A673 (cell line): ENCODE measurements at regions not wholly inside any gene's neighbourhood (a gene's known extent, or its start where the extent isn't known, plus 50 kb on each side); places are given as distances from the start of the nearest gene placed in this dataset.

ENCODE experiments used
- BruUV-seq: library from RNA; stranded (reverse); fragments of 400-500 nt; replicated peaks from 2 replicates; lab custom pipeline; 2021; lab: Mats Ljungman, UMichigan
- CTCF ChIA-PET: fragments of 300-600 bp; sonication (Branson Sonifier 250); formaldehyde crosslinking; loops from one replicate; lab custom pipeline; 2022; ENCODE audit warnings: antibody characterized with exemption; lab: Charles Lee
- POLR2A ChIA-PET: fragments of 300-600 bp; sonication (Branson Sonifier 250); formaldehyde crosslinking; loops from one replicate; lab custom pipeline; 2022; ENCODE audit warnings: antibody characterized with exemption; ENCODE audit not compliant: low non-redundant PET; lab: Charles Lee
- DNase-seq: peaks from one replicate; pipeline ENCODE4 v3.0.0-alpha.2; 2015; ENCODE audit warnings: low spot score
- H3K27ac ChIP-seq: fragments of 200-600 bp; sonication (generic); 2 replicates; pipeline ENCODE4 v1.5.1; 2016; ENCODE audit warnings: mixed run types, low read depth, mild to moderate bottlenecking, mixed read lengths, antibody characterized with exemption, low read length; ENCODE audit not compliant: poor library complexity, severe bottlenecking
- H3K27me3 ChIP-seq: fragments of 200-600 bp; sonication (generic); replicated peaks from 2 replicates; pipeline ENCODE4 v1.6.1; 2017; ENCODE audit warnings: mixed run types, low read depth, mild to moderate bottlenecking, mixed read lengths, antibody characterized with exemption, low read length; ENCODE audit not compliant: insufficient read depth, poor library complexity
- H3K36me3 ChIP-seq: fragments of 200-600 bp; sonication (generic); 2 replicates; pipeline ENCODE4 v1.6.1; 2016; ENCODE audit warnings: mixed run types, mild to moderate bottlenecking, mixed read lengths, antibody characterized with exemption, low read length; ENCODE audit not compliant: insufficient read depth, poor library complexity, severe bottlenecking
- H3K4me1 ChIP-seq: fragments of 200-600 bp; sonication (generic); 2 replicates; pipeline ENCODE4 v1.6.1; 2017; ENCODE audit warnings: mixed run types, mild to moderate bottlenecking, mixed read lengths, antibody characterized with exemption, low read length; ENCODE audit not compliant: insufficient read depth, poor library complexity, severe bottlenecking
- H3K4me3 ChIP-seq: fragments of 200-600 bp; sonication (generic); 2 replicates; pipeline ENCODE4 v1.5.1; 2016; ENCODE audit warnings: low read depth, mixed run types, mild to moderate bottlenecking, mixed read lengths, low read length; ENCODE audit not compliant: poor library complexity, severe bottlenecking
- H3K9me3 ChIP-seq: fragments of 200-600 bp; sonication (generic); 2 replicates; pipeline ENCODE4 v1.6.1; 2016; ENCODE audit warnings: mixed run types, low read depth, mild to moderate bottlenecking, mixed read lengths, antibody characterized with exemption, low read length; ENCODE audit not compliant: poor library complexity, severe bottlenecking
- EZH2 ChIP-seq: fragments of 200-600 bp; sonication (generic); IDR thresholded peaks from 2 replicates; pipeline ENCODE4 v1.6.1; 2017; ENCODE audit warnings: borderline replicate concordance, low read depth, mild to moderate bottlenecking, mixed read lengths, antibody characterized with exemption, low read length; ENCODE audit not compliant: poor library complexity, severe bottlenecking
- intact Hi-C: fragments of 100-400 bp; cut with micrococcal nuclease; formaldehyde crosslinking; loops from one replicate; pipeline ENCODE4 v1.10.0; 2022; ENCODE audit not compliant: unreplicated experiment
- TF ChIP-seq, protein P1 (sequence below): fragments of 300-800, 200-600 bp; sonication (generic); conservative IDR thresholded peaks from 2 replicates; pipeline ENCODE4 v1.5.1; 2017; ENCODE audit warnings: low read depth, mild to moderate bottlenecking, antibody characterized with exemption, low read length, moderate library complexity, mixed read lengths

DNA sequence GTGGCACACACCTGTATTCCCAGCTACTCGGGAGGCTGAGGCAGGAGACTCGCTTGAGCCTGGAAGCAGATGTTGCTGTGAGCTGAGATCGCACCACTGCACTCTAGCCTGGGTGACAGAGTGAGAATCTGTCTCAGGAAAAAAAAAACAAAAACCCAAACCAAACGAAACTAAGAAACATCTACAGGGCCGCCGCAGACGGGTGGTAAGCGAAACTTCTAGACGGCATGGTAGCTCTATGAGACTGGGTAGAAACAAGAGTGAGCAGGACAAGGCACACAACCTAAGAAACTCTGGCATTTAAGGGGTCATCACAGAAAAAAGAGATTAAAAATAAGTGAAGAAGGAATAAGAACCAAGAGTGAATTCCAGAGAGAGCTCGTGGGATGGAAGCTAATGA is 454.8 kb upstream of the KLF4 start:
- no TSS peak for BruUV-seq
- TF ChIP-seq, protein P1, sequence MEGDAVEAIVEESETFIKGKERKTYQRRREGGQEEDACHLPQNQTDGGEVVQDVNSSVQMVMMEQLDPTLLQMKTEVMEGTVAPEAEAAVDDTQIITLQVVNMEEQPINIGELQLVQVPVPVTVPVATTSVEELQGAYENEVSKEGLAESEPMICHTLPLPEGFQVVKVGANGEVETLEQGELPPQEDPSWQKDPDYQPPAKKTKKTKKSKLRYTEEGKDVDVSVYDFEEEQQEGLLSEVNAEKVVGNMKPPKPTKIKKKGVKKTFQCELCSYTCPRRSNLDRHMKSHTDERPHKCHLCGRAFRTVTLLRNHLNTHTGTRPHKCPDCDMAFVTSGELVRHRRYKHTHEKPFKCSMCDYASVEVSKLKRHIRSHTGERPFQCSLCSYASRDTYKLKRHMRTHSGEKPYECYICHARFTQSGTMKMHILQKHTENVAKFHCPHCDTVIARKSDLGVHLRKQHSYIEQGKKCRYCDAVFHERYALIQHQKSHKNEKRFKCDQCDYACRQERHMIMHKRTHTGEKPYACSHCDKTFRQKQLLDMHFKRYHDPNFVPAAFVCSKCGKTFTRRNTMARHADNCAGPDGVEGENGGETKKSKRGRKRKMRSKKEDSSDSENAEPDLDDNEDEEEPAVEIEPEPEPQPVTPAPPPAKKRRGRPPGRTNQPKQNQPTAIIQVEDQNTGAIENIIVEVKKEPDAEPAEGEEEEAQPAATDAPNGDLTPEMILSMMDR = no peak
- no peak for TF ChIP-seq EZH2
- ChIA-PET POLR2A (no interaction called here), CTCF (no interaction called here)
- DNase-seq = no peak
- Histone ChIP-seq H3K27ac (no peak overlapping the region), H3K9me3 (peaks cover 9% of the 10 kb centered on the region), H3K4me3 (no peak overlapping the region), H3K4me1 (no peaks in the 10 kb centered on the region), H3K36me3 (no peaks in the 10 kb centered on the region), H3K27me3 (no peaks in the 10 kb centered on the region)
- intact Hi-C loops = no loop called here

GRCh38 chr9:107943901-107944300 is 454.3 kb upstream of the KLF4 start:
- BruUV-seq = no TSS peak
- peaks cover 9% of the 10 kb centered on the region for H3K9me3 ChIP-seq
- intact Hi-C loops = no loop called here
- no peaks in the 10 kb centered on the region for H3K4me1 ChIP-seq
- no peak overlapping the region for H3K4me3 ChIP-seq
- H3K27me3 ChIP-seq = no peaks in the 10 kb centered on the region
- ChIA-PET POLR2A (no interaction called here), CTCF (no interaction called here)
- H3K36me3 ChIP-seq = no peaks in the 10 kb centered on the region
- TF ChIP-seq, protein P1 = no peak
- no peak for TF ChIP-seq EZH2
- no peak overlapping the region for H3K27ac ChIP-seq
- DNase-seq = no peak

DNA sequence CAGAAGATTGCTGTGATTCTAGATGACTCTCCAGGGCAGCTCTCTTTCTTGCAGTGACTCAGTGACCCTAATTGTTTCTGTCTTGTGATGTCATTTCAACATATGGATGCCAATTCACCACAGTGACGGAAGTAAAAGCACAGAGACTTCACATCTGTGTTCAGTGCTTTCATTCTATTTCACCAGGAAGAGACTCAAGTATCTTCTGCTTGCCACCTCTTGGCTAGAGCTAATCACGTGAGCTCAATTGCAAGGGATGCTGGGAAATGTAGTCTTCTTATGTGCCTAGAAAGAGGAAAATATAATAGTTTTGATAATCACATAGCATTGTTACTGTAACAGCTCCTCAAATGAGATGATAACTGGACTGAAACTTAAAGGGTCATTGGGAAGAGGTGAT is 453.3 kb upstream of the KLF4 start:
- ChIA-PET POLR2A (no interaction called here), CTCF (interaction anchor here (0.6 kb wide), 1 partner anchor 9 kb away, joined by 9 read pairs; no protein-coding TSS in a partner anchor)
- H3K36me3 ChIP-seq = no peaks in the 10 kb centered on the region
- intact Hi-C loops = no loop called here
- no peak overlapping the region for H3K27ac ChIP-seq
- H3K27me3 ChIP-seq = no peaks in the 10 kb centered on the region
- H3K4me3 ChIP-seq = no peak overlapping the region
- no peak for TF ChIP-seq EZH2
- TF ChIP-seq, protein P1 = no peak
- no peaks in the 10 kb centered on the region for H3K4me1 ChIP-seq
- peaks cover 9% of the 10 kb centered on the region for H3K9me3 ChIP-seq
- DNase-seq = no peak
- no TSS peak for BruUV-seq
